H1 (cell line): ENCODE measurements at regions not wholly inside any gene's neighbourhood (a gene's known extent, or its start where the extent isn't known, plus 50 kb on each side); places are given as distances from the start of the nearest gene placed in this dataset.

ENCODE experiments used
- CTCF ChIA-PET: fragments of 300-600 bp; sonication (Branson Sonifier 250); formaldehyde crosslinking; loops from one replicate; lab custom pipeline; 2021; ENCODE audit not compliant: partially characterized antibody; lab: Charles Lee
- POLR2A ChIA-PET: fragments of 300-600 bp; sonication (Branson Sonifier 250); formaldehyde crosslinking; loops from one replicate; lab custom pipeline; 2021; ENCODE audit warnings: inconsistent platforms; ENCODE audit not compliant: partially characterized antibody; lab: Charles Lee
- DNase-seq, 2 experiments: peaks; one replicate each; pipeline versions ENCODE4 v3.0.0 to v3.0.0-alpha.2; 2010 to 2022; ENCODE audit warnings: low spot score in 2 of 2, low read depth in 1 of 2, mixed read lengths in 1 of 2
- FAIRE-seq: peaks from 2 replicates; lab custom pipeline; 2011; peaks lifted over from hg19 to GRCh38; lab: Jason Lieb, UNC
- H2AFZ ChIP-seq: 2 replicates; pipeline ENCODE4 v1.8.1; 2012; ENCODE audit warnings: low read length, inconsistent platforms
- H2AK5ac ChIP-seq: 2 replicates; pipeline ENCODE4 v1.6.1; 2013; ENCODE audit warnings: low read depth, low read length
- H2BK120ac ChIP-seq: replicated peaks from 2 replicates; pipeline ENCODE3; 2013; ENCODE audit warnings: low read depth, low read length, inconsistent platforms
- H2BK12ac ChIP-seq: 2 replicates; pipeline ENCODE4 v1.6.1; 2013; ENCODE audit warnings: low read depth, low read length
- H2BK15ac ChIP-seq: 2 replicates; pipeline ENCODE4 v1.6.1; 2013; ENCODE audit warnings: low read length
- H2BK20ac ChIP-seq: 2 replicates; pipeline ENCODE4 v1.6.1; 2013; ENCODE audit warnings: low read length
- H2BK5ac ChIP-seq: 2 replicates; pipeline ENCODE4 v1.6.1; 2013; ENCODE audit warnings: low read depth, low read length
- H3K14ac ChIP-seq: 2 replicates; pipeline ENCODE4 v1.6.1; 2013; ENCODE audit warnings: inconsistent platforms; ENCODE audit not compliant: insufficient read length
- H3K18ac ChIP-seq: 2 replicates; pipeline ENCODE4 v1.6.1; 2013; ENCODE audit warnings: low read length; ENCODE audit errors: extremely low read depth
- H3K23ac ChIP-seq: 2 replicates; pipeline ENCODE4 v1.6.1; 2013; ENCODE audit warnings: inconsistent platforms; ENCODE audit not compliant: insufficient read length
- H3K23me2 ChIP-seq: 2 replicates; pipeline ENCODE4 v1.6.1; 2013; ENCODE audit warnings: low read depth, low read length
- H3K27ac ChIP-seq: 2 replicates; pipeline ENCODE4 v1.6.1; 2011; ENCODE audit warnings: low read depth, low read length, inconsistent platforms
- H3K27me3 ChIP-seq, 4 experiments: replicated peaks in 1 of 4; 1 replicate in 1 of 4; 2 replicates in 3 of 4; pipeline versions ENCODE4 v1.6.1 to v1.8.1; 2011 to 2013; ENCODE audit warnings: low read length in 3 of 4, mild to moderate bottlenecking in 3 of 4, inconsistent platforms in 2 of 4, mixed read lengths in 2 of 4, moderate library complexity in 1 of 4; ENCODE audit not compliant: control insufficient read depth in 3 of 4, insufficient read depth in 3 of 4; ENCODE audit errors: extremely low read depth in 1 of 4
- H3K36me3 ChIP-seq, 4 experiments: 2 replicates each; pipeline versions ENCODE4 v1.6.1 to v1.8.1; 2011 to 2013; ENCODE audit warnings: mild to moderate bottlenecking in 4 of 4, low read length in 3 of 4, moderate library complexity in 2 of 4, control low read depth in 1 of 4, inconsistent platforms in 1 of 4; ENCODE audit not compliant: insufficient read depth in 4 of 4, control insufficient read depth in 2 of 4
- H3K4ac ChIP-seq: replicated peaks from 2 replicates; pipeline ENCODE3; 2013; ENCODE audit warnings: low read length, low read depth, mixed read lengths, inconsistent platforms; ENCODE audit not compliant: insufficient read length
- H3K4me1 ChIP-seq, 4 experiments: replicated peaks in 1 of 4; 1 replicate in 1 of 4; 2 replicates in 3 of 4; pipeline versions ENCODE4 v1.6.1 to v1.8.1; 2011 to 2013; ENCODE audit warnings: low read length in 3 of 4, inconsistent platforms in 2 of 4, mixed read lengths in 1 of 4; ENCODE audit not compliant: insufficient read depth in 4 of 4, control insufficient read depth in 3 of 4
- H3K4me2 ChIP-seq, 2 experiments: 2 replicates each; pipeline versions ENCODE4 v1.6.1 to v1.8.1; 2011 to 2013; ENCODE audit warnings: low read depth in 2 of 2, low read length in 2 of 2, control low read depth in 1 of 2, inconsistent platforms in 1 of 2, mild to moderate bottlenecking in 1 of 2; ENCODE audit not compliant: insufficient read depth in 1 of 2
- H3K4me3 ChIP-seq, 4 experiments: fragments of 200-600, 300-600 bp in 1 of 4; sonication (generic), shearing (Covaris generic), sonication (Bioruptor Twin) in 1 of 4; 2 replicates each; pipeline versions ENCODE4 v1.5.1 to v1.8.1; 2011 to 2016; ENCODE audit warnings: low read length in 4 of 4, low read depth in 3 of 4, control low read depth in 2 of 4, inconsistent platforms in 2 of 4, mild to moderate bottlenecking in 2 of 4, mixed read lengths in 1 of 4, moderate library complexity in 1 of 4; ENCODE audit not compliant: insufficient read depth in 2 of 4; ENCODE audit errors: extremely low read depth in 1 of 4
- H3K56ac ChIP-seq: replicated peaks from 2 replicates; pipeline ENCODE3; 2013; ENCODE audit warnings: low read depth, mild to moderate bottlenecking, mixed read lengths, low read length, inconsistent platforms; ENCODE audit not compliant: insufficient read length
- H3K79me1 ChIP-seq: 2 replicates; pipeline ENCODE4 v1.6.1; 2013; ENCODE audit warnings: low read depth, low read length, control low read depth
- H3K79me2 ChIP-seq, 2 experiments: 2 replicates each; pipeline versions ENCODE4 v1.6.1 to v1.8.1; 2012 to 2013; ENCODE audit warnings: low read length in 2 of 2, mild to moderate bottlenecking in 2 of 2, inconsistent platforms in 1 of 2; ENCODE audit not compliant: insufficient read depth in 2 of 2, control insufficient read depth in 1 of 2
- H3K9ac ChIP-seq, 4 experiments: replicated peaks in 1 of 4; 1 replicate in 1 of 4; 2 replicates in 3 of 4; pipeline versions ENCODE4 v1.6.1 to v1.8.1; 2011 to 2013; ENCODE audit warnings: low read depth in 3 of 4, low read length in 3 of 4, control low read depth in 2 of 4, mild to moderate bottlenecking in 2 of 4, moderate library complexity in 2 of 4, inconsistent platforms in 1 of 4; ENCODE audit errors: extremely low read depth in 1 of 4
- H3K9me3 ChIP-seq, 2 experiments: 2 replicates each; pipeline versions ENCODE4 v1.6.1 to v1.8.1; 2012 to 2013; ENCODE audit warnings: mild to moderate bottlenecking in 2 of 2, moderate library complexity in 2 of 2, control low read depth in 1 of 2, inconsistent platforms in 1 of 2, low read depth in 1 of 2, low read length in 1 of 2, mixed read lengths in 1 of 2; ENCODE audit not compliant: insufficient read depth in 2 of 2
- H4K20me1 ChIP-seq, 2 experiments: replicated peaks in 1 of 2; 2 replicates each; pipeline versions ENCODE3 to v1.8.1; 2011 to 2013; ENCODE audit warnings: inconsistent platforms in 2 of 2, low read length in 2 of 2, mild to moderate bottlenecking in 1 of 2; ENCODE audit not compliant: insufficient read depth in 2 of 2, control insufficient read depth in 1 of 2
- H4K5ac ChIP-seq: 2 replicates; pipeline ENCODE4 v1.6.1; 2013; ENCODE audit warnings: low read length, low read depth, mixed read lengths, inconsistent platforms; ENCODE audit not compliant: insufficient read length
- H4K8ac ChIP-seq: 2 replicates; pipeline ENCODE4 v1.8.0; 2013; ENCODE audit warnings: mild to moderate bottlenecking, moderate library complexity, low read length, inconsistent platforms; ENCODE audit not compliant: insufficient read depth; ENCODE audit errors: extremely low read depth
- H4K91ac ChIP-seq: replicated peaks from 2 replicates; pipeline ENCODE3; 2013; ENCODE audit warnings: low read length, mixed read lengths, inconsistent platforms; ENCODE audit not compliant: insufficient read length
- ATF2 ChIP-seq: IDR thresholded peaks from 2 replicates; pipeline ENCODE4 v1.6.1; 2012; ENCODE audit warnings: low read length, inconsistent platforms
- RXRA ChIP-seq: IDR thresholded peaks from 2 replicates; pipeline ENCODE4 v1.6.1; 2011; ENCODE audit warnings: low read depth, mild to moderate bottlenecking, low read length, moderate library complexity; ENCODE audit not compliant: insufficient read depth
- TEAD4 ChIP-seq: IDR thresholded peaks from 2 replicates; pipeline ENCODE4 v1.6.1; 2012; ENCODE audit warnings: low read depth, low read length, inconsistent platforms, mixed read lengths
- WGBS, 2 experiments: shearing (Covaris generic) in 1 of 2; methylation state at CpG; one replicate each; pipeline versions ENCODE4 v1.1.6 to v1.1.7; 2013 to 2015; ENCODE audit warnings: low lambda C conversion rate in 2 of 2, mixed read lengths in 2 of 2, inconsistent platforms in 1 of 2, low coverage in 1 of 2, missing lambda C conversion rate in 1 of 2; ENCODE audit not compliant: insufficient replicate concordance in 2 of 2, insufficient coverage in 1 of 2, insufficient read length in 1 of 2; ENCODE audit errors: extremely low coverage in 1 of 2, missing lambda C conversion rate in 1 of 2; 5-methylcytosine and 5-hydroxymethylcytosine counted together

GRCh38 chr10:60508037-60508436 is 118.4 kb upstream of the ANK3 start:
- H4K5ac ChIP-seq = no peak overlapping the region
- no peak overlapping the region for H2BK120ac ChIP-seq
- H2BK15ac ChIP-seq = no peak overlapping the region
- H3K4me3 ChIP-seq = no peak overlapping the region
- no peak overlapping the region for H2AK5ac ChIP-seq
- H3K27me3 ChIP-seq = no peaks in the 10 kb centered on the region
- ChIA-PET CTCF (interaction anchor here (1.1 to 1.9 kb wide), 3 partner anchors 10 to 111 kb away, joined by 3 to 6 read pairs (median 4); no protein-coding TSS in a partner anchor), POLR2A (no interaction called here)
- H3K4me2 ChIP-seq = no peak overlapping the region
- 97% methylated on average over 3 of the region's 3 CpGs; no CpG with 5 or more reads in 1 of the 2 experiments for WGBS, 2 experiments
- no peak overlapping the region for H3K14ac ChIP-seq
- H3K56ac ChIP-seq = no peak overlapping the region
- FAIRE-seq (no peak), DNase-seq (no peak)
- H3K9ac ChIP-seq = no peak overlapping the region
- H3K23ac ChIP-seq = no peak overlapping the region
- no peaks in the 10 kb centered on the region for H3K9me3 ChIP-seq
- H3K18ac ChIP-seq = no peak overlapping the region
- no peaks in the 10 kb centered on the region for H3K36me3 ChIP-seq
- H3K79me1 ChIP-seq = no peaks in the 10 kb centered on the region
- H2BK5ac ChIP-seq = no peak overlapping the region
- no peak overlapping the region for H4K91ac ChIP-seq
- H3K4ac ChIP-seq = no peak overlapping the region
- no peaks in the 10 kb centered on the region; a peak in 1 of 7 replicates for H3K4me1 ChIP-seq
- TF ChIP-seq TEAD4 (no peak), ATF2 (no peak), RXRA (no peak)
- H3K27ac ChIP-seq = no peak overlapping the region
- no peak overlapping the region for H2BK20ac ChIP-seq
- no peaks in the 10 kb centered on the region for H3K79me2 ChIP-seq
- H2AFZ ChIP-seq = no peak overlapping the region
- no peak overlapping the region for H2BK12ac ChIP-seq
- H3K23me2 ChIP-seq = no peaks in the 10 kb centered on the region
- no peak overlapping the region for H4K8ac ChIP-seq
- H4K20me1 ChIP-seq = no peaks in the 10 kb centered on the region
